PC-9 (cell line): ENCODE measurements at regions not wholly inside any gene's neighbourhood (a gene's known extent, or its start where the extent isn't known, plus 50 kb on each side); places are given as distances from the start of the nearest gene placed in this dataset.

Experiments
- EZH2 ChIP-seq: fragments of 200-600 bp; sonication (generic); IDR thresholded peaks from 2 replicates; pipeline ENCODE4 v1.8.0; 2017; ENCODE audit warnings: antibody characterized with exemption, low read depth
- TF ChIP-seq, protein P1 (sequence below): fragments of 200-600 bp; sonication (generic); conservative IDR thresholded peaks from 2 replicates; pipeline ENCODE4 v1.6.1; 2017; ENCODE audit warnings: mixed run types, antibody characterized with exemption, mild to moderate bottlenecking, moderate library complexity

DNA sequence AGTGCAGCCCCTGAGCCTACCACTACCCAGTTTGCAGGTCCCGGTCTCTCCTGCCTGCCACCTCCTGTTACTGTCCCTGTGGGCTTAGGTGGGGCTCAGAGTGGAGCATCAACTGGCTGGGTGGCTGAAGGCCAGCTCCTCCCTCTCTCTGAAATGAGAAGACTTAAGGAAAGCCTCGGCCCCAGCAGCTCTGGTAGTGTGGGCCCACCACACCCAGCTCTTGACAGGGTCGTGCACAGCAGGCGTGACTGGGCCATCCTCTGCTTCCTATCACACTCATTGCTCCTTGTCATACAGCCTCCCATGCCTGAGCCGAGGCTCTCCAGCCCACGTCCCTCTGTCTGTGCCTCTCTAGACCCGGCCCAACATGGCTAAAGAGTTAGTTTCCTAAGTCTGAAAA is 142.7 kb upstream of the LINGO1 start:
- TF ChIP-seq, protein P1, sequence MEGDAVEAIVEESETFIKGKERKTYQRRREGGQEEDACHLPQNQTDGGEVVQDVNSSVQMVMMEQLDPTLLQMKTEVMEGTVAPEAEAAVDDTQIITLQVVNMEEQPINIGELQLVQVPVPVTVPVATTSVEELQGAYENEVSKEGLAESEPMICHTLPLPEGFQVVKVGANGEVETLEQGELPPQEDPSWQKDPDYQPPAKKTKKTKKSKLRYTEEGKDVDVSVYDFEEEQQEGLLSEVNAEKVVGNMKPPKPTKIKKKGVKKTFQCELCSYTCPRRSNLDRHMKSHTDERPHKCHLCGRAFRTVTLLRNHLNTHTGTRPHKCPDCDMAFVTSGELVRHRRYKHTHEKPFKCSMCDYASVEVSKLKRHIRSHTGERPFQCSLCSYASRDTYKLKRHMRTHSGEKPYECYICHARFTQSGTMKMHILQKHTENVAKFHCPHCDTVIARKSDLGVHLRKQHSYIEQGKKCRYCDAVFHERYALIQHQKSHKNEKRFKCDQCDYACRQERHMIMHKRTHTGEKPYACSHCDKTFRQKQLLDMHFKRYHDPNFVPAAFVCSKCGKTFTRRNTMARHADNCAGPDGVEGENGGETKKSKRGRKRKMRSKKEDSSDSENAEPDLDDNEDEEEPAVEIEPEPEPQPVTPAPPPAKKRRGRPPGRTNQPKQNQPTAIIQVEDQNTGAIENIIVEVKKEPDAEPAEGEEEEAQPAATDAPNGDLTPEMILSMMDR, result no peak
- no peak for TF ChIP-seq EZH2
